NB4 (cell line): ENCODE measurements at regions not wholly inside any gene's neighbourhood (a gene's known extent, or its start where the extent isn't known, plus 50 kb on each side); places are given as distances from the start of the nearest gene placed in this dataset.

Experiments
- DNase-seq: peaks from one replicate; pipeline ENCODE4 v3.0.0; 2010; ENCODE audit warnings: low read depth
- H3K4me3 ChIP-seq: one replicate; pipeline ENCODE4 v1.5.1; 2011; ENCODE audit warnings: mild to moderate bottlenecking, low read depth, low read length, moderate library complexity
- CTCF ChIP-seq: IDR thresholded peaks from one replicate; pipeline ENCODE4 v1.5.1; 2012; ENCODE audit warnings: low read depth, low read length
- MAX ChIP-seq: IDR thresholded peaks from 2 replicates; pipeline ENCODE4 v1.6.1; 2011; ENCODE audit warnings: low read depth, low read length
- MYC ChIP-seq: IDR thresholded peaks from 2 replicates; pipeline ENCODE4 v1.6.1; 2011; ENCODE audit warnings: low read depth, low read length
- POLR2A ChIP-seq: IDR thresholded peaks from 2 replicates; pipeline ENCODE4 v1.6.1; 2011; ENCODE audit warnings: mild to moderate bottlenecking; ENCODE audit not compliant: insufficient read length; ENCODE audit errors: extremely low read depth

GRCh38 chrX:28349888-28350287 lies 237.4 kb upstream of the IL1RAPL1 start:
- TF ChIP-seq POLR2A, result no peak
- no peak for TF ChIP-seq MYC
- no peak for TF ChIP-seq CTCF
- no peak for TF ChIP-seq MAX
- DNase-seq, result no peak

GRCh38 chrX:28347476-28347875 lies 239.8 kb upstream of the IL1RAPL1 start:
- DNase-seq, result peak; percentile 39
- H3K4me3 ChIP-seq, result no peak overlapping the region
- TF ChIP-seq MYC, result no peak
- no peak for TF ChIP-seq POLR2A
- TF ChIP-seq CTCF, result no peak
- no peak for TF ChIP-seq MAX

More at GRCh38 chrX:28349888-28350287, 237.4 kb upstream of the IL1RAPL1 start:
- no peak overlapping the region for H3K4me3 ChIP-seq

GRCh38 chrX:28329156-28329555 lies 258.1 kb upstream of the IL1RAPL1 start:
- TF ChIP-seq CTCF, result no peak
- TF ChIP-seq MYC, result no peak
- no peak for TF ChIP-seq MAX
- no peak for TF ChIP-seq POLR2A
- DNase-seq, result no peak
- H3K4me3 ChIP-seq, result no peak overlapping the region

- no peak for DNase-seq
- H3K4me3 ChIP-seq, result no peak overlapping the region
- TF ChIP-seq CTCF (no peak), MYC (no peak), MAX (no peak), POLR2A (no peak)
These were observed 262.9 kb upstream of the IL1RAPL1 start for GRCh38 chrX:28324321-28324721.

- no peak overlapping the region for H3K4me3 ChIP-seq
- no peak for DNase-seq
- TF ChIP-seq MAX, result no peak
- TF ChIP-seq POLR2A, result no peak
- no peak for TF ChIP-seq MYC
- TF ChIP-seq CTCF, result no peak
These were observed 266.0 kb upstream of the IL1RAPL1 start for GRCh38 chrX:28321286-28321685.

- no peak for DNase-seq
- no peak overlapping the region for H3K4me3 ChIP-seq
- TF ChIP-seq MYC (no peak), CTCF (no peak), POLR2A (no peak), MAX (no peak)
These were observed 274.3 kb upstream of the IL1RAPL1 start for GRCh38 chrX:28312965-28313364.
